Progenitor cell of endocrine pancreas (in vitro differentiated cells): ENCODE measurements at regions not wholly inside any gene's neighbourhood (a gene's known extent, or its start where the extent isn't known, plus 50 kb on each side); places are given as distances from the start of the nearest gene placed in this dataset.

Experiments used
- DNase-seq: peaks from one replicate; pipeline ENCODE4 v3.0.0; 2021; ENCODE audit warnings: low spot score; ENCODE audit not compliant: unreplicated experiment
- H3K27ac Mint-ChIP-seq: 2 replicates; pipeline ENCODE4 v1.8.0; 2021; ENCODE audit warnings: mild to moderate bottlenecking, moderate library complexity, mixed read lengths
- H3K27me3 Mint-ChIP-seq: 2 replicates; pipeline ENCODE4 v1.8.0; 2021; ENCODE audit warnings: mixed read lengths
- H3K36me3 Mint-ChIP-seq: 2 replicates; pipeline ENCODE4 v1.8.0; 2022; ENCODE audit warnings: mixed read lengths; ENCODE audit not compliant: insufficient read depth
- H3K4me1 Mint-ChIP-seq: 2 replicates; pipeline ENCODE4 v1.8.0; 2021; ENCODE audit warnings: low read depth, mixed read lengths
- H3K4me3 Mint-ChIP-seq: 2 replicates; pipeline ENCODE4 v1.8.0; 2021; ENCODE audit warnings: low read depth, mild to moderate bottlenecking, moderate library complexity, mixed read lengths
- H3K9me3 Mint-ChIP-seq: 2 replicates; pipeline ENCODE4 v1.8.0; 2021; ENCODE audit warnings: low read depth, mixed read lengths
- TF ChIP-seq, protein P1 (sequence below): fragments of 200-600 bp; sonication (generic); IDR thresholded peaks from one replicate; pipeline ENCODE4 v1.5.0; 2021; ENCODE audit warnings: antibody characterized with exemption, mild to moderate bottlenecking; ENCODE audit not compliant: unreplicated experiment

- Mint-ChIP-seq H3K27ac (no peak overlapping the region), H3K9me3 (no peaks in the 10 kb centered on the region), H3K36me3 (no peaks in the 10 kb centered on the region), H3K4me3 (no peak overlapping the region), H3K4me1 (no peaks in the 10 kb centered on the region), H3K27me3 (peaks cover 20% of the 10 kb centered on the region)
- TF ChIP-seq, protein P1, sequence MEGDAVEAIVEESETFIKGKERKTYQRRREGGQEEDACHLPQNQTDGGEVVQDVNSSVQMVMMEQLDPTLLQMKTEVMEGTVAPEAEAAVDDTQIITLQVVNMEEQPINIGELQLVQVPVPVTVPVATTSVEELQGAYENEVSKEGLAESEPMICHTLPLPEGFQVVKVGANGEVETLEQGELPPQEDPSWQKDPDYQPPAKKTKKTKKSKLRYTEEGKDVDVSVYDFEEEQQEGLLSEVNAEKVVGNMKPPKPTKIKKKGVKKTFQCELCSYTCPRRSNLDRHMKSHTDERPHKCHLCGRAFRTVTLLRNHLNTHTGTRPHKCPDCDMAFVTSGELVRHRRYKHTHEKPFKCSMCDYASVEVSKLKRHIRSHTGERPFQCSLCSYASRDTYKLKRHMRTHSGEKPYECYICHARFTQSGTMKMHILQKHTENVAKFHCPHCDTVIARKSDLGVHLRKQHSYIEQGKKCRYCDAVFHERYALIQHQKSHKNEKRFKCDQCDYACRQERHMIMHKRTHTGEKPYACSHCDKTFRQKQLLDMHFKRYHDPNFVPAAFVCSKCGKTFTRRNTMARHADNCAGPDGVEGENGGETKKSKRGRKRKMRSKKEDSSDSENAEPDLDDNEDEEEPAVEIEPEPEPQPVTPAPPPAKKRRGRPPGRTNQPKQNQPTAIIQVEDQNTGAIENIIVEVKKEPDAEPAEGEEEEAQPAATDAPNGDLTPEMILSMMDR: no peak
- DNase-seq: no peak
Observed at GRCh38 chr11:32226480-32226879, 135.6 kb downstream of the RCN1 start.

DNA sequence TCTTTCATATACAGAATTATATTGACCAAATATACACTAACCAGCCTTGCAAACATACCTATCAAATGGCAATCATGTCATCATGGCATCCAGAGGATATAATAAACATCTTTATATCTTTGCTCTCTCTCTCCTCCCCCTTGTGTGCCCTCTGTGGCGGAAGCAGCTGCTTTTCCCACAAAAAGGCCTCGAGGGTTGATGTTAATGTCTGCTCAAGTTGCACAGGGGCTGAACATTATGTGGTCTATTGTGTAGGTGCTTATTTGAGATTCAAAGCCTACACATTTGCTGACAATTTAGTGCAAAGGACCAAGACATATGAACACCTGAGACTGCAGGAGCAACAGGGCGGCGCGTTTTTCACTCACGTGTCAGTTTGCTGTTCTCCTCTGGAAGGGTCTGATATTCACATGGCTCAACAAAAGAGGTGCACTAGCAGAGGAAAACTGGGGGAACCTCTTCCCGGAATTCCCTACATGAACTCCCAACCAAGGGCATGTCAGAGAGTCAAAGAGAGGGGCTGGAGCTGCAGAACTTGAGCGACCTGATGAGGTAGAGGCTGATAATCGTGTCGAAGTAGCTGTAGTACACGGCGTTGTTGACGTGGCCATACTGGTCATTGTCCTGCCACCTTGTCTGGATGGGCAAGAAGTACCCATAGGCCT, 138.8 kb downstream of the RCN1 start:
- Mint-ChIP-seq H3K27me3 (peaks cover 7% of the 10 kb centered on the region), H3K4me1 (peaks cover 1% of the 10 kb centered on the region), H3K9me3 (no peaks in the 10 kb centered on the region), H3K27ac (no peak overlapping the region), H3K4me3 (no peak overlapping the region), H3K36me3 (no peaks in the 10 kb centered on the region)
- no peak for DNase-seq
- TF ChIP-seq, protein P1: no peak

DNA sequence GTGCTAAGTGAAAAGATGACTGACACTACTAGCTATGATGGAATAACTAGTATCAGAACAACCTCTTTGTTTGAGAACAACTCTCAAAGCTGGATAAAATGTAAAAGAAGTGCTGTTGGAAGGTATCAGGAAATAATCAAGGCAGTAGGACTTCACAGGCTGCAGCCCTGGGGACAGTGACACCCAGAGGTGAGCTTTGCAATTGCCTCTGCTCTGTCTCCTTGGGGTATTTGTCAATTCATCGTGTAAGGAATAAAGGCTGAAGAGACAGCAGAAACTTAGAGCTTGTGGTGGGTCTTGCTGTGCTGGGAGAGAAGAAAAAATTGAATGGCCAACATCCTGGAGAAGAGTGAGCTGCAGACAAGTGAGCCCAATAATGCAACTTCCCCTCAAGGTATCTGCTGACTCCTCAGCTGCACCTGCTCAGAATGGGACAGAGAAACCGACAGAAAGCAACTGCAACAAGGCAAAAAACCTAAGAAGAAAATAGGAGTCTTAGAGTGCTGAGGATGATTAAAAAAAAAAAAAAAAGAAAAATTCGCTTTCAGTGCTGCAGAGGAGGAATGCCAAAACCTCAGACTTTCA, 141.1 kb downstream of the RCN1 start:
- Mint-ChIP-seq H3K4me1 (peaks cover 1% of the 10 kb centered on the region), H3K36me3 (no peaks in the 10 kb centered on the region), H3K9me3 (no peaks in the 10 kb centered on the region), H3K27ac (no peak overlapping the region), H3K27me3 (no peaks in the 10 kb centered on the region), H3K4me3 (no peak overlapping the region)
- TF ChIP-seq, protein P1: peak; percentile 70
- no peak for DNase-seq

DNA sequence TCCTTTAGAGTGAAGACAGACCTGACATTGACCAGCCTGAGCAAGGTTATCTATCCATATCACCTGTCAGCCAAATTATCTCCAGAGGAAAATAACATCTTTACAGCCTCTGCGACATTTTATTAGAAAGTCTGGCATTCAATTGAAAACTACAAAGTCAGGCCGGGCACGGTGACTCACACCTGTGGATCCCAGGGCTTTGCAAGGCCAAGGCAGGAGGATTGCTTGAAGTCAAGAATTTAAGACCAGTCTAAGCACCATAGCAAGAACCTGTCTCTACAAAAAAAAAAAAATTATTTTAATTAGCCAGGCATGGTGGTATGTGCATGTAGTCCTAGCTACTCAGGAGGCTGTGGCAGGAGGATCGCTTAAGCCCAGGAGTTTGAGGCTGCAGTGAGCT, 141.6 kb downstream of the RCN1 start:
- no peaks in the 10 kb centered on the region for H3K36me3 Mint-ChIP-seq
- H3K4me3 Mint-ChIP-seq: no peak overlapping the region
- TF ChIP-seq, protein P1: no peak
- no peaks in the 10 kb centered on the region for H3K9me3 Mint-ChIP-seq
- H3K27me3 Mint-ChIP-seq: no peaks in the 10 kb centered on the region
- no peak for DNase-seq
- H3K4me1 Mint-ChIP-seq: peaks cover 1% of the 10 kb centered on the region
- H3K27ac Mint-ChIP-seq: no peak overlapping the region

DNA sequence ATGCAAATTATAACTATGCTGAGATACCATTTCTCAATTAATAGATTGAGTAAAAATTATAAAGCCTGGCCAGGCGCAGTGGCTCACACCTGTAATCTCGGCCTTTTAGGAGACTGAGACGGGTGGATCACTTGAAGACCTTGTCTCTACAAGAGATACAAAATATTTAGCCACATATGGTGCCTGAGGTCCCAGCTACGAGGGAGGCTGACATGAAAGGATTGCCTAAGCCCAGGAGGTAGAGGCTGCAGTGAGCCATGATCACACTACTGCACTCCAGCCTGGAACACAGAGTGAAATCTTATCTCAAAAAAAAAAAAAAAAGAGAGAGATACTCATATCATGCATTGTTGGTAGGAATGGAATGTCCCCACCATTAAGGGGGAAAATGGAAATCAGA, 142.4 kb downstream of the RCN1 start:
- no peak for DNase-seq
- H3K9me3 Mint-ChIP-seq: no peaks in the 10 kb centered on the region
- H3K4me3 Mint-ChIP-seq: no peak overlapping the region
- TF ChIP-seq, protein P1: no peak
- H3K36me3 Mint-ChIP-seq: no peaks in the 10 kb centered on the region
- H3K27ac Mint-ChIP-seq: no peak overlapping the region
- H3K27me3 Mint-ChIP-seq: no peaks in the 10 kb centered on the region
- H3K4me1 Mint-ChIP-seq: peaks cover 1% of the 10 kb centered on the region
